HG03565 (cell line): ENCODE measurements at regions not wholly inside any gene's neighbourhood (a gene's known extent, or its start where the extent isn't known, plus 50 kb on each side); places are given as distances from the start of the nearest gene placed in this dataset.

Experiments
- ATAC-seq: cut with Tn5 transposase; IDR thresholded peaks from one replicate; pipeline ENCODE4 v1.9.1; 2021; ENCODE audit warnings: mild to moderate bottlenecking, moderate library complexity; ENCODE audit not compliant: unreplicated experiment

GRCh38 chr16:17606460-17606859 lies 135.7 kb upstream of the XYLT1 start:
- no peak for ATAC-seq

GRCh38 chr16:17605784-17606183 lies 135.0 kb upstream of the XYLT1 start:
- ATAC-seq, result no peak

- ATAC-seq, result no peak
These were observed 132.9 kb upstream of the XYLT1 start for GRCh38 chr16:17603626-17604025.

- ATAC-seq, result no peak
These were observed 131.9 kb upstream of the XYLT1 start for GRCh38 chr16:17602678-17603077.

GRCh38 chr16:17598968-17599367 lies 128.2 kb upstream of the XYLT1 start:
- no peak for ATAC-seq

- no peak for ATAC-seq
These were observed 121.1 kb upstream of the XYLT1 start for GRCh38 chr16:17591655-17592405.

DNA sequence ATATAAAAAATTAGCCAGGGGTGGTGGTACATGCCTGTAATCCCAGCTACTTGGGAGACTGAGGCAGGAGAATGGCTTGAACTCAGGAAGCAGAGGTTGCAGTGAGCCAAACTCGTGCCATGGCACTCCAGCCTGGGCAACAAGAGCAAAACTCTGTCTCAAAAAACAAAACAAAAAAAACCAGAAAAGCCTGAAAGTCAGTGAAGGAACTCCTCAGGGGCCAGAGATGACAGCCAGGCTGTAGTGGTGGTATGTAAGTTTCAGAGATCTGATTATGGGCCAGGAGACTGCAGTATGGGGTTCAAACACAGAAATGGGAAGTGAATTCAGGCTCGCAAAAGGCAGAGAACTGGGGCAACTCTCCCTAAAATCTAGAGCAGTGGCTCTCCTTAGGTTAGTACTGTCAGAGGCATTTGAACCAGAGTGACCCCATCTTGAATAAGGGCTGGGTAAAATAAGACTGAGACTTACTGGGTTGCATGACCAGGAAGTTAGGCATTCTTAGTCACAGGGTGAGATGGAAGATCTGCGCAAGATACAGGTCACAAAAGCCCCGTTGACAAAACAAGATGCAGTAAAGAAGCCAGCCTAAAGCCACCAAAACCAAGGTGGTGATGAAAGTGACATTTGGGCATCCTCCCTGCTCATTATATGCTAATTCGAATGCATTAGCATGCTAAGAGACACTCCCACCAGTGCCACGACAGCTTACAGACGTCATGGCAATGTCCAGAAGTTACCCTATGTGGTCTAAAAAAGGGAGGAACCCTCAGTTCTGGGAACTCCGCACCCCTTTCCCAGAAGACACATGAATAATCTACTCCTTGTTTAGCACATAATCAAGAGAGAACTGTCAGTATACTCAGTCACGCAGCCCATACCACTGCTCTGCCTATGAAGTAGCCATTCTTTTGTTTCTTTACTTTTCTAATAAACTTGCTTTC lies 120.2 kb upstream of the XYLT1 start:
- ATAC-seq, result no peak

DNA sequence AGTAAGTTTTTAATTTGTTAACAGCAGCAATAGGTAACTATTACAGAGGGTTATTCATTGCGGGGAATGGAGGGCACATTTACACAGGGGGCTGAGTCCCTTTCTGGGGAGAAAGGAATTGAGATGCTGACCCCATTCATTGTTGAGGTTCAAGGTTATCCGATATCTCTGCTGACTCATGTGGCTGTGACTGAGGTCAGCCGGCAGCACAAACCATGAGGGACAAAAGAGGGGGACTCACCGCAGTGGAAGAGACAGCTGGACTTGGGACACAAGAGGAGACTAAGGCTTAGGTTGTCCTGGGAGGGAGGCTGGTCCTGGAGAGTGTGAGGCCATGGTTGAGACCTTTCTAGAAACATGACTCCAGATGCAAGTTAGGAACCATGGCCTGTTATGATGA lies 119.1 kb upstream of the XYLT1 start:
- ATAC-seq, result no peak

GRCh38 chr16:17585449-17586074 lies 114.8 kb upstream of the XYLT1 start:
- ATAC-seq, result no peak

- no peak for ATAC-seq
These were observed 108.5 kb upstream of the XYLT1 start for GRCh38 chr16:17578981-17579874.

GRCh38 chr16:17574256-17574655 lies 103.5 kb upstream of the XYLT1 start:
- no peak for ATAC-seq

GRCh38 chr16:17572145-17572544 lies 101.4 kb upstream of the XYLT1 start:
- ATAC-seq, result no peak

- ATAC-seq, result no peak
These were observed 100.8 kb upstream of the XYLT1 start for GRCh38 chr16:17571499-17572093.

GRCh38 chr16:17568239-17568638 lies 97.5 kb upstream of the XYLT1 start:
- ATAC-seq, result no peak

DNA sequence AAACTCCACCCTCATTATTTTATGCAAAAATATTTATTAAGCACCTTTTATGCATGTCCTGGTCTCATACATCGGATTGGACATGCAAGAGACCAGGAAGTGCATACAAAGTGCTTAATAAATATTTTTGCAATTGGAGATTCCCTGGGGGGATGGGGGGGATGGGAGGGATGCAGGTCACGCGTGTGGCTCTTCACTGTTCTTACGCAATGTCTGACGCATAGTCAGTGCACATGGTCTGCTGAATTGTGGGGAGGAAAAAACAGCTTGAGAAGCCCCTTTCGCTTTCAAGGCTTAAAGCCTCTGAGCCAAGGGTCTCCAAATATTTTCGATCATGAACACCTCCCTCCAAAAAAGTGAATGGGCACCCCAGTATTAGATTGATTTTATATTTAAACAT lies 96.7 kb upstream of the XYLT1 start:
- ATAC-seq, result no peak

DNA sequence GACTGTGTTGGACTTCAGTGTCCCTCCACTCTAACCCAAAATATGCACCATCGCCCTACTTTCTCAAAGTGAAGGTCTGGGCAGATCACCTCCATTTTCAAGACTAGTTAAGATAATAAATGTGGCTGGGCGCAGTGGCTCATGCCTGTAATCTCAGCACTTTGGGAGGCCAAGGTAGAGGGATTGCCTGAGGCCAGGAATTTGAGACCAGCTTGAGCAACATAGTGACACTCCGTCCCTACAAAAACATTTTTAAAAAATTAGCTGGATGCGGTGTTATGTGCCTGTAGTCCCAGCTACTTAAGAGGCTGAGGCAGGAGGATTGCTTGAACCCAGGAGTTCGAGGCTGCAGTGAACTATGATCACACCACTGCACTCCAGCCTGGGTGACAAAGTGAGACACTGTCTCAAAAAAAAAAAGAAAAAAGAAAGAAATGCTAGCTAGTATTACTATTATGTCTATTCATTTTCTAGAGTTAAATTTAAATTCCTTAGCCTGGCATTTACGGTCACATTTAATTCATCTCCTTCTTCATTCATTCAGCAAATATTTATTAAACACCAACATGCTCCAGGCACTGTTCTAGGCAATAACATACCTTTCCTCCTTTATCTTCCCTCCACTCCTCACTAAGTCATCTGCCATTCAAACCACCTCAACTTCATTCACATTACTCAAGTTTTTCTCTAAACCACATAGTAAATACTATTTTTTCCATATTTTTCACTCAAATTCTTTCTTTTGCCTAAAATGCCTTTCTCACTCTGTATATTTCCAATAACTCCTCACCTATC lies 96.1 kb upstream of the XYLT1 start:
- ATAC-seq, result no peak

- no peak for ATAC-seq
These were observed 95.3 kb upstream of the XYLT1 start for GRCh38 chr16:17566075-17566474.

DNA sequence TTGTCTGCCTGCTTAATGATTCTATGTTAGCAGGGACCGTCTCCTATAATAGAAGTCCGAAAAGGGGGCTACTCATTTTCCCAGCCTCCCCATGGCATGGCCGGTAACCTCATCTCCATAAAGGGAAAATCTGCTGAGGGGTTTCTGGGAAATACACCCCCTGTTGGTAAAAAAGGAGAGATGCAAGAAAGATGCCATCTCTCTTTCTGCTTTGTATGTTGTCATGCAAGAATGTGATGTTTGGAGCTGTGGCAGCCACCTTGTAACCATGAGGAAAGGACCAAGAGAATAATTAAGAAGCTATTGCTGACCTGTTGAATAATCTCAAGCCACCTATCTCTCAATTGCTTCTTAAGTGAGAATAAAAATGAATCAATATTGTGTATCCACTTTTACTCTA lies 94.8 kb upstream of the XYLT1 start:
- no peak for ATAC-seq

- no peak for ATAC-seq
These were observed 94.1 kb upstream of the XYLT1 start for GRCh38 chr16:17564856-17565255.
